ENCODE measurements at regions not wholly inside any gene's neighbourhood (a gene's known extent, or its start where the extent isn't known, plus 50 kb on each side); places are given as distances from the start of the nearest gene placed in this dataset.
"Not testable (repeated sequence)": the region's sequence is repeated elsewhere in the genome, so short reads cannot be mapped to it uniquely, and the experiment has no call there.

- Mint-ChIP-seq H3K36me3 (ENCODE audit: insufficient read depth, unreplicated experiment) (no peaks in the 10 kb centered on the region), H3K27me3 (ENCODE audit: unreplicated experiment) (peaks cover 35% of the 10 kb centered on the region), H3K27ac (ENCODE audit: unreplicated experiment) (no peak overlapping the region), H3K4me1 (ENCODE audit: low read depth, unreplicated experiment) (no peaks in the 10 kb centered on the region), H3K4me3 (ENCODE audit: low read depth, unreplicated experiment) (no peak overlapping the region), H3K9me3 (ENCODE audit: low read depth, unreplicated experiment) (no peaks in the 10 kb centered on the region)
- TF ChIP-seq CTCF (IDR thresholded peaks at IDR 0.05; ENCODE audit: unreplicated experiment): no peak
- intact Hi-C loops (cut with micrococcal nuclease; ENCODE audit: unreplicated experiment): no loop called here
- no TSS peak for BruUV-seq (replicated peaks)
- no peak for DNase-seq
- CTCF ChIA-PET: interaction anchor here (0.7 kb wide), 1 partner anchor 55 kb away, joined by 3 read pairs; no protein-coding TSS in a partner anchor
Observed at GRCh38 chr2:126986631-126987187, 88.0 kb downstream of the TEX51 start.

DNA sequence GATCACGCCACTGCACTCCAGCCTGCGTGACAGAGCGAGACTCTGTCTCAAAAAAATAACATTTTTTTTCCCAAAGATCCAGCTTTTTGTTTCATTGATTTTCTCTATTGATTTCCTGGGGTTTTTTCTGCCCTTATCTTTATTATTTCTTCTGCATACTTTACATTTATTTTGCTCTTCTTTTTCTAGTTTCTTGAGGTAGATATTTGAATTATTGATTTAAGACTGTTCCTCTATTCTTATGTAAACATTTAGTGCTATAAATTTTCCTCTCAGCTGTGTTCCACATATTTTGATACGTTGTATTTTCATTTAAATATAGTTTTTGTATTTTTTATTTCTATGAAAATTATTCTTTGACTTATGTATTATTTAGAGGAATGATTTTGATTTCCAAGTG is 89.8 kb downstream of the TEX51 start:
- H3K36me3 Mint-ChIP-seq (ENCODE audit: insufficient read depth, unreplicated experiment): no peaks in the 10 kb centered on the region
- CTCF ChIA-PET: no interaction called here
- no peak overlapping the region for H3K27ac Mint-ChIP-seq (ENCODE audit: unreplicated experiment)
- no peaks in the 10 kb centered on the region for H3K9me3 Mint-ChIP-seq (ENCODE audit: low read depth, unreplicated experiment)
- DNase-seq: no peak
- no peak overlapping the region for H3K4me3 Mint-ChIP-seq (ENCODE audit: low read depth, unreplicated experiment)
- BruUV-seq (replicated peaks): no TSS peak
- TF ChIP-seq CTCF (IDR thresholded peaks at IDR 0.05; ENCODE audit: unreplicated experiment): no peak
- peaks cover 46% of the 10 kb centered on the region for H3K27me3 Mint-ChIP-seq (ENCODE audit: unreplicated experiment)
- no peaks in the 10 kb centered on the region for H3K4me1 Mint-ChIP-seq (ENCODE audit: low read depth, unreplicated experiment)
- intact Hi-C loops (cut with micrococcal nuclease; ENCODE audit: unreplicated experiment): no loop called here

DNA sequence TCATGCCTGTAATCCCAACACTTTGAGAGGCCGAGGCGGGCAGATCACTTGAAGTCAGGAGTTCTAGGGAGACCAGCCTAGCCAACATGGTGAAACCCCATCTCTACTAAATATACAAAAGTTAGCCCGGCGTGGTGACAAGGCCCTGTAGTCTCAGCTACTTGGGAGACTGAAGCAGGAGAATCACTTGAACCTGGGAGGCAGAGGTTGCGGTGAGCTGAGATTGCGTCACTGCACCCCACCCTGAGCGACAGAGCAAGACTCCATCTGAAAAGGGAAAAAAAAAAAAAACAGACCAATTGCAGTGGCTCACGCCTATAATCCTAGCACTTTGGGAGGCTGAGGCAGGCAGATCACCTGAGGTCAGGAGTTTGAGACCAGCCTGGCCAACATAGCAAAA is 90.4 kb downstream of the TEX51 start:
- CTCF ChIA-PET; H3K4me1 Mint-ChIP-seq (ENCODE audit: low read depth, unreplicated experiment); H3K9me3 Mint-ChIP-seq (ENCODE audit: low read depth, unreplicated experiment); DNase-seq; BruUV-seq (replicated peaks); intact Hi-C loops (cut with micrococcal nuclease; ENCODE audit: unreplicated experiment); H3K36me3 Mint-ChIP-seq (ENCODE audit: insufficient read depth, unreplicated experiment); H3K4me3 Mint-ChIP-seq (ENCODE audit: low read depth, unreplicated experiment); H3K27ac Mint-ChIP-seq (ENCODE audit: unreplicated experiment): not testable (repeated sequence)
- peaks cover 46% of the 10 kb centered on the region for H3K27me3 Mint-ChIP-seq (ENCODE audit: unreplicated experiment)

DNA sequence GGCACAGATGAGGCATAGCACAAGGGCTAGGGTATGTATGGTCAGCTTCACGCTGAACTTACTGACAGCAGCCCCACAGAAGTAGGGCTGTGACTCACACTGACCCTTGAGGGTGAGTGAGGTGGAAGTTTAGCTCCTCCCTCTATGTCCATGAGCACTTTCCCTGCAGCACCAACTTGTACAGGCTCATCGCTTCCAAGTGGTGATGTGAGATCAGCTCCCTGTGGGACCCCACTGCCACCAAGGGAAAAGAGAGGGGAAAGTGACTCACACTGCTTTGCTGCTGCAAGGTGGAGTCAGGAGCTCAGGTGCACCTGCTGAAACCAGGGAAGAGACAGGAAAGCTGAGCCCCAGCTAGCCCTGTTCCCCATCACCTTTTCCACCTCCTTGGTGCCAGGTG is 91.5 kb downstream of the TEX51 start:
- no peak overlapping the region for H3K27ac Mint-ChIP-seq (ENCODE audit: unreplicated experiment)
- DNase-seq: no peak
- H3K4me3 Mint-ChIP-seq (ENCODE audit: low read depth, unreplicated experiment): no peak overlapping the region
- H3K36me3 Mint-ChIP-seq (ENCODE audit: insufficient read depth, unreplicated experiment): no peaks in the 10 kb centered on the region
- intact Hi-C loops (cut with micrococcal nuclease; ENCODE audit: unreplicated experiment): no loop called here
- no TSS peak for BruUV-seq (replicated peaks)
- H3K4me1 Mint-ChIP-seq (ENCODE audit: low read depth, unreplicated experiment): no peaks in the 10 kb centered on the region
- CTCF ChIA-PET: interaction anchor here (0.6 kb wide), 1 partner anchor 279 kb away, joined by 3 read pairs; no protein-coding TSS in a partner anchor
- no peak for TF ChIP-seq CTCF (IDR thresholded peaks at IDR 0.05; ENCODE audit: unreplicated experiment)
- H3K9me3 Mint-ChIP-seq (ENCODE audit: low read depth, unreplicated experiment): no peaks in the 10 kb centered on the region
- peaks cover 46% of the 10 kb centered on the region for H3K27me3 Mint-ChIP-seq (ENCODE audit: unreplicated experiment)
